HG03457 (cell line): ENCODE measurements at regions not wholly inside any gene's neighbourhood (a gene's known extent, or its start where the extent isn't known, plus 50 kb on each side); places are given as distances from the start of the nearest gene placed in this dataset.

Experiments
- ATAC-seq: cut with Tn5 transposase; IDR thresholded peaks from one replicate; pipeline ENCODE4 v1.9.1; 2021; ENCODE audit warnings: moderate number of reproducible peaks; ENCODE audit not compliant: unreplicated experiment

GRCh38 chr14:86882818-86883217 lies 1110.2 kb downstream of the GALC start:
- ATAC-seq: no peak

- no peak for ATAC-seq
Observed at GRCh38 chr14:86865934-86866333, 1127.0 kb downstream of the GALC start.

DNA sequence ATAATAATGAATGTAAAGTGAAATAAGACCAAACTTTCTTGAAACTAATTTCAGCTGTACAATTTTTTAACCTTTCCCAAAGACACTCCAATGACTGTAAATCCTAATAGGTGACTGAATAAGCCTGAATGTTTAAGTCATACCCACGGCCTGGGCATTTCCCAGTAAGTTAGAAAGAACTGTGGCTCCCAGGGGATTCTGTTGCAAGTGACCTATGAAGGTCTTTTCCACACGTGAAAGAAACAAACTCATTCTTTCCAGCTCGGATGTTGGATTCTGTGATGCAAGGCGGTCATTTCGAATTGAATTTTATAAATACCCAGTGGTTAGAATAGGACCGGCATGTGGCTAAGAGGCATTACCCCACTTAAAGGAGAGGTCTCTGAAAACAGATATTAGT lies 1134.4 kb downstream of the GALC start:
- no peak for ATAC-seq

GRCh38 chr14:86858031-86858430 lies 1135.0 kb downstream of the GALC start:
- ATAC-seq: no peak

GRCh38 chr14:86852530-86852929 lies 1140.5 kb downstream of the GALC start:
- no peak for ATAC-seq

DNA sequence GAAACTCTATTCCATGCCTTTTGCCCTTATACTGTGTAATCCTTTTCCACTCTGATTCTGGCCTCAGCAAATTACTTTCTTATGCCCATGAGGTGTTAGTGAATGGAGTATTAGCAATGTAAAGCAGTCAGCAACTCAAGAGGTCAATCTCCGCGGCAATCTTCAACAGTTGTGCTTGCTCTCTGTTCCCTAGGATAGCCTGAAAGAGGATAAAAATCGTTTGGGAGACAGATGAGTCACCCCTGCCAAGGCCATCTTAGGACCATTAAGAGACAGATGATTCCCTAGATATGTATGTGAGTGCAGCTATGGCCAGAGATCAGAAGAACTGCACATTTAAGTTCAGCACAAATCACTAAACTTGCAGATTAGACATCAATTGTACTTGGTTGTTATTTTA lies 1145.8 kb downstream of the GALC start:
- no peak for ATAC-seq

DNA sequence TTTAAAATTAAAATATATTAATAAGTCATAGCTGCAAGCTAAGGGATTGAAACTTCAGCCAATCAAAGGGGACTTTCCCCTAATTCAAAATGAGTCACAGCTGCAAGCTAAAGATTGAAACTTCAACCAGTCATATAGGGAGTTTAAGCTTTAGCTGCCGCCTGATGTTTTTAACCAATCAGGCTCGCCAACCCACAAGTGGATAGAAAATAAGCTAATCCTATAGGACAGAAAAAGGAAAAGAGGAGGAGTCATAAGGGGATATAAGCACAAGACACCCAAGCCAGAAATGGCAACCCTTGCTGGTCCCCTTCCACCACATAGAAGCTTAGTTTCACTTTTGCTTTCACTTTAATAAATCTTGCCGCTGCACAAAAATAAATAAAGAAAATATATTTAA lies 1154.6 kb downstream of the GALC start:
- ATAC-seq: no peak

GRCh38 chr14:86826661-86827060 lies 1166.3 kb downstream of the GALC start:
- no peak for ATAC-seq

DNA sequence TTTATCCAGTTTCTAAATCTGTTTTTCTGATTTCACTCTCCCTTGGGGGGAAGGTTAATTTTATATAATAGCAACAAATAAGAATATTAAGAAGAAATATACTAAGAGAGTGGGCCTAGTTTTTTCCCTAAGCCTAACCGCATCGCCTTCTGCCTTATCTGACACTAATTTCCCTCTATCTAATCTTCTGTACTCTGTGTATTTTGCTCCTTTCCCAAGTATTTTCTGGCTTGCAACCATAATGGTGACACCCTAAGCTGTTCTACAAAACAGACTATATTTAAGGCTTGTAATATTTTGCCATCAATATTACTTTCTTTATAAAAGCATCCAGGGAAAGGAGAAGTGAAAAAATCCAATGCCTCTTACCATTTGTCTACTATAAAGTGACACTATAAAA lies 1168.8 kb downstream of the GALC start:
- no peak for ATAC-seq

GRCh38 chr14:86823581-86823980 lies 1169.4 kb downstream of the GALC start:
- no peak for ATAC-seq

DNA sequence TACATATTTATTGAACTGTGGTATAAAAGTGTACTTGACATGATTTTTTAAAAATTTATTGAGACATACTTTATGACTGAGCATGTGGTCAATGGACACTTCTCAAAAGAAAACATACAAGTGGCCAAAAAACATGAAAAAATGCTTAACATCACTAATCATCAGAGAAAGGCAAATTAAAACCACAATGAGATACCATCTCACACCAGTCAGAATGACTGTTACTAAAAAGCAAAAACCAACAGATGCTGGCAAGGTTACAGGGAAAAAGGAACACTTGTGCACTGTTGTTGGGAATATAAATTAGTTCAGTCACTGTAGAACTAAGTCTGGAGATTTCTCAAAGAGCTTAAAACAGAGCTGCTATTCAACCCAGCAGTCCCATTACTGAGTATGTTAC lies 1177.6 kb downstream of the GALC start:
- no peak for ATAC-seq

GRCh38 chr14:86802726-86803125 lies 1190.3 kb downstream of the GALC start:
- ATAC-seq: no peak

- ATAC-seq: no peak
Observed at GRCh38 chr14:86799244-86799647, 1193.7 kb downstream of the GALC start.

GRCh38 chr14:86798330-86798729 lies 1194.7 kb downstream of the GALC start:
- no peak for ATAC-seq

DNA sequence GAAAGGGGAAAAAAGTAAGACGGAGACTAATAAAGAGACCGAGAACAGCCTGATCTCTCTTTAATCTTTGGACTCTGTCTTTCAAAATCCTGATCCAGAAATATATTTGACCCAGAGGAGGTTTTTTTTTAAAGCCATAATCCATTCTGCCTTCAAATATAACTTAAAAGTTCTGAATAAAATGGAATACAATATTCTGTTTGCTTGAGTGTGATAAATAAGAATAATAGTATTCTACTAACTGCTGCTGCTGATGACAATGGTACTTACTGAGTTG lies 1196.0 kb downstream of the GALC start:
- no peak for ATAC-seq

DNA sequence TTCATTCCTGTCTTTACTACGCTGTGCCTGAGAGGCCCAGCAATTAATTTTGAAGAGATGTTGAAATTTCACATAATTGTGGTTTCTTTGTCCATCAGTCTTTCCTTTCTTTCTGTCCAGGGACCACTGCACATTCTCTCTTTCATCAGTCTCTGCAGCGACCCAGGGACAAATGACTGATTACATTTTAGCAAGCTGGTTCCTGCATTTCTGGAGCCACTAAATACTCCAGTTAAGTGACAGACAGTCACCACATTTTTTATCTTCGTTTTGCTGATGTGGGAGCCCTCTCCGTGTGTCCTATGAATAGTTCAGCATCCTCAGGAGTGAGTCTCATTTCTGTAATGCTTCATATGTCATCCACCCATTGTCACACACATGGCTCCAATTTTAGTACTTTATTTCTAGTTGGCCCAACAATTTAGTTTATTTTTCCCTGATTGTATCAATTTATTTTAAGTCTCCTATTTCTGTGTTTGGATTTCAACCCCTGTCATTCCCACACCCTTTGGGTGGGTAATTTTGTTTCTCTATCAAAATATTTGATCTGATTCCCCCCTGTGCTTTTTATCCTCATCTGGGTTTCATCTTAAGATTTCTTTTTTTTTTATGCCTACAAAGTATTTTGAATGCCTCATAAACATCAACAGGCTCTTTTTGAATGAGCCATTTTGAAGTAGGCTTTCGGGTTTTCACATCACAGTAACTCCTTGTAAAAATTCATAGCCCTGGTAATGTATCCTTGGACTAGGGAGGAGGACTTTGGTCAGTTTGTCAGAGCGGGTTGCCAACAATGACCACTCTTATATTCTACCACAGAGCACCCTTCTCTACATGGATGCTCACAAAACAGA lies 1196.5 kb downstream of the GALC start:
- no peak for ATAC-seq

GRCh38 chr14:86794689-86795088 lies 1198.3 kb downstream of the GALC start:
- no peak for ATAC-seq

DNA sequence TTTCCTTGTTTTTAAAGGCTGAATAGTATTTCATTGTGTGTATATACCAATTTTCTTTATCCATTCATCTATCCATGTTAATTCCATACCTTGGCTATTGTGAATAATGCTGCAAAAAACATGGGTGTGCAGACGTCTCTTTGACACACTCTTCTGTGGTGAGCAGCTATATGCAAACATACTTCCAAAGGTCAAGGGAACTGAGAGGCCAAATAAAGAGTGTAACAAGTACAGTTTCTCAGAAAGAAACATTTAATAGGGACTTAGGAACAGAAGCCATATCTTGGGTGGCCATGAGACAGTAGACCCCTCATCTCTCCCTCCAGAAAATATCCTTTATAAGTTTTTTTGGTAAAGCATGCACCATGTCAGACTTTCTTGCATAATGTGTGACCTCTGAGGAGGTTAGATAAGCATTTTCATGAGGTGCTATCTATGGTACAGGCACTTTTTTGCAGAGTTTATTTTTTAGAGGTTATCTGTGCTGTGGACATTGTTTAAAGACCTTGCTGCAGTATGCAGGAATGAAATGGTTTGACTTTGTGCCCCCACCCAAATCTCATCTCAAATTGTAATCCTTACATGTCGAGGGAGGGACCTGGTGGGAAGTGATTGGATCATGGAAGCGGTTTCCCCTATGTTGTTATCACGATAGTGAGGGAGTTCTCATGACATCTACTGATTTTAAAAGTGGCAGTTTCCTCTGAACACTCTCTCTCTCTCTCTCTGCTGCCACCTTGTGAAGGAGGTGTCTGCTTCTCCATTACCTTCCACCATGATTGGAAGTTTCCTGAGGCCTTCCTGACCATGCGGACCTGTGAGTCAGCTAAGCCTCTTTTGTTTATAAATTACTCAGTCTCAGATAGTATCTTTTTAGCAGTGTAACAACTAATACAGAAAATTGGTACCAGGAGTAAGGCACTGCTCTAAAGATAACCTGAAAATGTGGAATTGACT lies 1202.3 kb downstream of the GALC start:
- ATAC-seq: no peak

DNA sequence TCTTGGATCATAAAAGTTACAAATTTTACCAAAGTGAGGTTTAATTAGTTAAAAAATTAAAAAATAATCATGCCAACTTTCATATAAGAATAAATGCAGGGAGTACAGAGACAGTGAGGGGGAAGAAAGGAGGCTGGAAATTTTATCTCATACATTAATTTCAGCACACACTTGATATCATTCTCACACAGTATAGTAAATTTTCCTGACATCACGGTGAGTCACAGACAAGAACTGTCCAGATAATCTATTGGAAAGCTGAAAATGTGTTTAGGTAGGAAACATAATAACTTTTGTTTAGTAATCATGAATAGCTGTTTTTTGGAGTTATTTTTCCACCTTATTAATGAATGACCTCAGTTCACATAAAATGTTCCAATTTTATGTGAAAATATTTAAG lies 1204.8 kb downstream of the GALC start:
- no peak for ATAC-seq

DNA sequence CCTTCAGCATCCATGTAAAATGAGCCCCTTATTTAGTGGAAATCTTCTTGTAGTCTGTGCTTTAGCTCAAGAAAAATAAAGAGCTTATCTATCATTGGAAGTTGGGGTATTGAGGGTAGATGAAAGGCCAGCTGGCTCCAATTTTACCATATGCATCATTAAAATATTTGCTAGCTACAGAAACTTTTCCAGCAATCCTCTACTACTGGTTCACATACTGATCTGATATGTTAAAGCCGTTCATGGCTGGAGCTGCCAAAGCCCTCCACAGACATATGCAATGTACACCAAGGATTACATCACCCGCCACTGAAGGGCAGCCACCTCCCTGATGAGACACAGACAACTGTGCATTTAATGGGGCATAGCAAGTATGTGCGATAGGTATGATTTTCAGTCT lies 1205.3 kb downstream of the GALC start:
- no peak for ATAC-seq

- ATAC-seq: no peak
Observed at GRCh38 chr14:86782092-86782580, 1210.8 kb downstream of the GALC start.
